ENCODE measurements at regions not wholly inside any gene's neighbourhood (a gene's known extent, or its start where the extent isn't known, plus 50 kb on each side); places are given as distances from the start of the nearest gene placed in this dataset.
"Not testable (repeated sequence)": the region's sequence is repeated elsewhere in the genome, so short reads cannot be mapped to it uniquely, and the experiment has no call there.

GRCh38 chr5:155116456-155117251, 103.1 kb downstream of the KIF4B start:
- no peak for DNase-seq

GRCh38 chr5:155125551-155126095, 112.1 kb downstream of the KIF4B start:
- DNase-seq = no peak

GRCh38 chr5:155126573-155126972, 113.0 kb downstream of the KIF4B start:
- no peak for DNase-seq

- DNase-seq = no peak
Measured at GRCh38 chr5:155127552-155127951, 114.0 kb downstream of the KIF4B start.

- DNase-seq = no peak
Measured at GRCh38 chr5:155128786-155129512, 115.4 kb downstream of the KIF4B start.

GRCh38 chr5:155129513-155129880, 115.9 kb downstream of the KIF4B start:
- DNase-seq = no peak

GRCh38 chr5:155134130-155134529, 120.6 kb downstream of the KIF4B start:
- DNase-seq = no peak

- no peak for DNase-seq
Measured at GRCh38 chr5:155136216-155136850, 122.8 kb downstream of the KIF4B start.

GRCh38 chr5:155137683-155138082, 124.1 kb downstream of the KIF4B start:
- DNase-seq = no peak

GRCh38 chr5:155140646-155141045, 127.1 kb downstream of the KIF4B start:
- no peak for DNase-seq

- no peak for DNase-seq
Measured at GRCh38 chr5:155144956-155145355, 131.4 kb downstream of the KIF4B start.

- no peak for DNase-seq
Measured at GRCh38 chr5:155147222-155147621, 133.7 kb downstream of the KIF4B start.

- no peak for DNase-seq
Measured at GRCh38 chr5:155148694-155149093, 135.1 kb downstream of the KIF4B start.

- no peak for DNase-seq
Measured at GRCh38 chr5:155150012-155150411, 136.5 kb downstream of the KIF4B start.

GRCh38 chr5:155154973-155155372, 141.4 kb downstream of the KIF4B start:
- DNase-seq = no peak

- DNase-seq = not testable (repeated sequence)
Measured at GRCh38 chr5:155163084-155163483, 149.5 kb downstream of the KIF4B start.

GRCh38 chr5:155167736-155168135, 154.2 kb downstream of the KIF4B start:
- no peak for DNase-seq

- DNase-seq = no peak
Measured at GRCh38 chr5:155181542-155181941, 168.0 kb downstream of the KIF4B start.

GRCh38 chr5:155189476-155189875, 175.9 kb downstream of the KIF4B start:
- no peak for DNase-seq

GRCh38 chr5:155189981-155190380, 176.4 kb downstream of the KIF4B start:
- DNase-seq = no peak

- no peak for DNase-seq
Measured at GRCh38 chr5:155193029-155193428, 179.5 kb downstream of the KIF4B start.

- DNase-seq = no peak
Measured at GRCh38 chr5:155193483-155194107, 180.0 kb downstream of the KIF4B start.

GRCh38 chr5:155200608-155201007, 187.1 kb downstream of the KIF4B start:
- DNase-seq = no peak

All from inflammatory macrophage treated with lipopolysaccharide for 1 hour (primary cell).